Activated naive CD4-positive, alpha-beta T cell treated with anti-CD3 and anti-CD28 coated beads, Interleukin-2, amount 50 U/mL, for 24 hours (primary cell): ENCODE measurements at regions not wholly inside any gene's neighbourhood (a gene's known extent, or its start where the extent isn't known, plus 50 kb on each side); places are given as distances from the start of the nearest gene placed in this dataset.

ENCODE experiments used
- H3K27ac Mint-ChIP-seq: one replicate; pipeline ENCODE4 v1.8.0; 2021; ENCODE audit warnings: mild to moderate bottlenecking, mixed read lengths
- H3K27me3 Mint-ChIP-seq: one replicate; pipeline ENCODE4 v1.8.0; 2021; ENCODE audit warnings: mixed read lengths
- H3K36me3 Mint-ChIP-seq: one replicate; pipeline ENCODE4 v1.8.0; 2021; ENCODE audit warnings: mixed read lengths
- H3K4me1 Mint-ChIP-seq: one replicate; pipeline ENCODE4 v1.8.0; 2021; ENCODE audit warnings: mixed read lengths
- H3K4me3 Mint-ChIP-seq: one replicate; pipeline ENCODE4 v1.8.0; 2021; ENCODE audit warnings: mild to moderate bottlenecking, mixed read lengths
- H3K9me3 Mint-ChIP-seq: one replicate; pipeline ENCODE4 v1.8.0; 2021; ENCODE audit warnings: mixed read lengths

- H3K27me3 Mint-ChIP-seq = no peaks in the 10 kb centered on the region
- H3K4me1 Mint-ChIP-seq = no peaks in the 10 kb centered on the region
- no peaks in the 10 kb centered on the region for H3K36me3 Mint-ChIP-seq
- no peak overlapping the region for H3K4me3 Mint-ChIP-seq
- peaks cover 18% of the 10 kb centered on the region for H3K9me3 Mint-ChIP-seq
- H3K27ac Mint-ChIP-seq = no peak overlapping the region
Measured at GRCh38 chr14:26820572-26820971, 222.7 kb upstream of the NOVA1 start.

GRCh38 chr14:26828741-26829140 lies 230.9 kb upstream of the NOVA1 start:
- Mint-ChIP-seq H3K4me1 (no peaks in the 10 kb centered on the region), H3K27ac (no peak overlapping the region), H3K4me3 (no peak overlapping the region), H3K36me3 (no peaks in the 10 kb centered on the region), H3K9me3 (peaks cover 20% of the 10 kb centered on the region), H3K27me3 (no peaks in the 10 kb centered on the region)

- H3K4me3 Mint-ChIP-seq = no peak overlapping the region
- H3K27ac Mint-ChIP-seq = no peak overlapping the region
- no peaks in the 10 kb centered on the region for H3K36me3 Mint-ChIP-seq
- H3K4me1 Mint-ChIP-seq = no peaks in the 10 kb centered on the region
- H3K9me3 Mint-ChIP-seq = peaks cover 13% of the 10 kb centered on the region
- no peaks in the 10 kb centered on the region for H3K27me3 Mint-ChIP-seq
Measured at GRCh38 chr14:26833621-26834176, 235.9 kb upstream of the NOVA1 start.

- Mint-ChIP-seq H3K27me3 (no peaks in the 10 kb centered on the region), H3K4me3 (no peak overlapping the region), H3K4me1 (no peaks in the 10 kb centered on the region), H3K36me3 (no peaks in the 10 kb centered on the region), H3K27ac (no peak overlapping the region), H3K9me3 (peaks cover 16% of the 10 kb centered on the region)
Measured at GRCh38 chr14:26835979-26836570, 238.2 kb upstream of the NOVA1 start.

- Mint-ChIP-seq H3K27me3 (no peaks in the 10 kb centered on the region), H3K36me3 (no peaks in the 10 kb centered on the region), H3K9me3 (peaks cover 10% of the 10 kb centered on the region), H3K27ac (no peak overlapping the region), H3K4me3 (no peak overlapping the region), H3K4me1 (no peaks in the 10 kb centered on the region)
Measured at GRCh38 chr14:26839481-26839880, 241.6 kb upstream of the NOVA1 start.

- H3K27ac Mint-ChIP-seq = no peak overlapping the region
- H3K4me3 Mint-ChIP-seq = no peak overlapping the region
- no peaks in the 10 kb centered on the region for H3K36me3 Mint-ChIP-seq
- H3K4me1 Mint-ChIP-seq = no peaks in the 10 kb centered on the region
- no peaks in the 10 kb centered on the region for H3K27me3 Mint-ChIP-seq
- peaks cover 14% of the 10 kb centered on the region for H3K9me3 Mint-ChIP-seq
Measured at GRCh38 chr14:26841326-26841725, 243.5 kb upstream of the NOVA1 start.

GRCh38 chr14:26841920-26842741 lies 244.3 kb upstream of the NOVA1 start:
- H3K36me3 Mint-ChIP-seq = no peaks in the 10 kb centered on the region
- H3K27me3 Mint-ChIP-seq = no peaks in the 10 kb centered on the region
- peaks cover 14% of the 10 kb centered on the region for H3K9me3 Mint-ChIP-seq
- no peaks in the 10 kb centered on the region for H3K4me1 Mint-ChIP-seq
- H3K27ac Mint-ChIP-seq = no peak overlapping the region
- H3K4me3 Mint-ChIP-seq = no peak overlapping the region

- H3K4me3 Mint-ChIP-seq = no peak overlapping the region
- H3K27me3 Mint-ChIP-seq = no peaks in the 10 kb centered on the region
- no peaks in the 10 kb centered on the region for H3K4me1 Mint-ChIP-seq
- no peaks in the 10 kb centered on the region for H3K36me3 Mint-ChIP-seq
- peaks cover 5% of the 10 kb centered on the region for H3K9me3 Mint-ChIP-seq
- no peak overlapping the region for H3K27ac Mint-ChIP-seq
Measured at GRCh38 chr14:26845151-26845818, 247.5 kb upstream of the NOVA1 start.

GRCh38 chr14:26846388-26846787 lies 248.6 kb upstream of the NOVA1 start:
- Mint-ChIP-seq H3K9me3 (peaks cover 5% of the 10 kb centered on the region), H3K27me3 (no peaks in the 10 kb centered on the region), H3K4me1 (no peaks in the 10 kb centered on the region), H3K4me3 (no peak overlapping the region), H3K36me3 (no peaks in the 10 kb centered on the region), H3K27ac (no peak overlapping the region)

- peaks cover 15% of the 10 kb centered on the region for H3K9me3 Mint-ChIP-seq
- H3K4me3 Mint-ChIP-seq = no peak overlapping the region
Measured at GRCh38 chr14:26849514-26849913, 251.7 kb upstream of the NOVA1 start.

GRCh38 chr14:26851793-26852192 lies 254.0 kb upstream of the NOVA1 start:
- Mint-ChIP-seq H3K36me3 (no peaks in the 10 kb centered on the region), H3K27me3 (no peaks in the 10 kb centered on the region), H3K9me3 (peaks cover 11% of the 10 kb centered on the region), H3K27ac (no peak overlapping the region), H3K4me1 (no peaks in the 10 kb centered on the region), H3K4me3 (no peak overlapping the region)

More at GRCh38 chr14:26849514-26849913, 251.7 kb upstream of the NOVA1 start:
- H3K27me3 Mint-ChIP-seq = no peaks in the 10 kb centered on the region
- H3K36me3 Mint-ChIP-seq = no peaks in the 10 kb centered on the region
- H3K4me1 Mint-ChIP-seq = no peaks in the 10 kb centered on the region
- H3K27ac Mint-ChIP-seq = no peak overlapping the region

- no peak overlapping the region for H3K27ac Mint-ChIP-seq
- no peaks in the 10 kb centered on the region for H3K4me1 Mint-ChIP-seq
- H3K4me3 Mint-ChIP-seq = no peak overlapping the region
- H3K27me3 Mint-ChIP-seq = no peaks in the 10 kb centered on the region
- peaks cover 11% of the 10 kb centered on the region for H3K9me3 Mint-ChIP-seq
- H3K36me3 Mint-ChIP-seq = no peaks in the 10 kb centered on the region
Measured at GRCh38 chr14:26855077-26855753, 257.4 kb upstream of the NOVA1 start.

GRCh38 chr14:26856876-26857518 lies 259.2 kb upstream of the NOVA1 start:
- no peaks in the 10 kb centered on the region for H3K36me3 Mint-ChIP-seq
- H3K27me3 Mint-ChIP-seq = no peaks in the 10 kb centered on the region
- H3K4me1 Mint-ChIP-seq = no peaks in the 10 kb centered on the region
- H3K4me3 Mint-ChIP-seq = no peak overlapping the region
- H3K9me3 Mint-ChIP-seq = peaks cover 6% of the 10 kb centered on the region
- H3K27ac Mint-ChIP-seq = no peak overlapping the region

- H3K27ac Mint-ChIP-seq = no peak overlapping the region
- no peaks in the 10 kb centered on the region for H3K9me3 Mint-ChIP-seq
- H3K4me3 Mint-ChIP-seq = no peak overlapping the region
- no peaks in the 10 kb centered on the region for H3K27me3 Mint-ChIP-seq
- no peaks in the 10 kb centered on the region for H3K36me3 Mint-ChIP-seq
- H3K4me1 Mint-ChIP-seq = no peaks in the 10 kb centered on the region
Measured at GRCh38 chr14:26859483-26859882, 261.6 kb upstream of the NOVA1 start.

GRCh38 chr14:26860111-26860510 lies 262.3 kb upstream of the NOVA1 start:
- H3K27me3 Mint-ChIP-seq = no peaks in the 10 kb centered on the region
- H3K4me1 Mint-ChIP-seq = no peaks in the 10 kb centered on the region
- H3K36me3 Mint-ChIP-seq = no peaks in the 10 kb centered on the region
- no peak overlapping the region for H3K27ac Mint-ChIP-seq
- no peaks in the 10 kb centered on the region for H3K9me3 Mint-ChIP-seq
- no peak overlapping the region for H3K4me3 Mint-ChIP-seq
